GM18909 (cell line): ENCODE measurements at regions not wholly inside any gene's neighbourhood (a gene's known extent, or its start where the extent isn't known, plus 50 kb on each side); places are given as distances from the start of the nearest gene placed in this dataset.

Source experiments
- ATAC-seq: cut with Tn5 transposase; IDR thresholded peaks from one replicate; pipeline ENCODE4 v1.9.1; 2021; ENCODE audit warnings: mild to moderate bottlenecking; ENCODE audit not compliant: unreplicated experiment, poor library complexity

- ATAC-seq = no peak
Observed at GRCh38 chr3:102074946-102075345, 225.6 kb downstream of the NFKBIZ start.

- no peak for ATAC-seq
Observed at GRCh38 chr3:102078401-102078800, 229.1 kb downstream of the NFKBIZ start.

GRCh38 chr3:102078854-102079808, 229.8 kb downstream of the NFKBIZ start:
- ATAC-seq = no peak

GRCh38 chr3:102079809-102080197, 230.5 kb downstream of the NFKBIZ start:
- ATAC-seq = no peak

- no peak for ATAC-seq
Observed at GRCh38 chr3:102081572-102082289, 232.4 kb downstream of the NFKBIZ start.

- ATAC-seq = no peak
Observed at GRCh38 chr3:102083473-102083872, 234.2 kb downstream of the NFKBIZ start.

- ATAC-seq = no peak
Observed at GRCh38 chr3:102084006-102084405, 234.7 kb downstream of the NFKBIZ start.

GRCh38 chr3:102084704-102085103, 235.4 kb downstream of the NFKBIZ start:
- ATAC-seq = no peak

GRCh38 chr3:102085431-102086176, 236.3 kb downstream of the NFKBIZ start:
- no peak for ATAC-seq

- no peak for ATAC-seq
Observed at GRCh38 chr3:102087236-102087635, 237.9 kb downstream of the NFKBIZ start.

- ATAC-seq = no peak
Observed at GRCh38 chr3:102089239-102089638, 239.9 kb downstream of the NFKBIZ start.

- ATAC-seq = no peak
Observed at GRCh38 chr3:102089904-102090720, 240.8 kb downstream of the NFKBIZ start.

GRCh38 chr3:102090721-102091045, 241.4 kb downstream of the NFKBIZ start:
- no peak for ATAC-seq

GRCh38 chr3:102091358-102091757, 242.0 kb downstream of the NFKBIZ start:
- ATAC-seq = no peak

GRCh38 chr3:102092617-102093466, 243.5 kb downstream of the NFKBIZ start:
- no peak for ATAC-seq

- ATAC-seq = no peak
Observed at GRCh38 chr3:102094506-102094905, 245.2 kb downstream of the NFKBIZ start.

- no peak for ATAC-seq
Observed at GRCh38 chr3:102095383-102095782, 246.1 kb downstream of the NFKBIZ start.

- no peak for ATAC-seq
Observed at GRCh38 chr3:102096066-102096465, 246.8 kb downstream of the NFKBIZ start.
